Stimulated activated CD4-positive, alpha-beta T cell treated with anti-CD3 and anti-CD28 coated beads, Interleukin-4, amount 100 ng/mL, for 48 hours (primary cell): ENCODE measurements at regions not wholly inside any gene's neighbourhood (a gene's known extent, or its start where the extent isn't known, plus 50 kb on each side); places are given as distances from the start of the nearest gene placed in this dataset.

Experiments used
- DNase-seq, 2 donors: peaks; one replicate each; pipeline ENCODE4 v3.0.0-alpha.2; 2020; ENCODE audit warnings: low read depth in 2 of 2

- DNase-seq, result no peak
These were observed 113.9 kb downstream of the C5orf15 start for GRCh38 chr5:133854554-133854953.

GRCh38 chr5:133853646-133854365, 114.6 kb downstream of the C5orf15 start:
- DNase-seq, result no peak

DNA sequence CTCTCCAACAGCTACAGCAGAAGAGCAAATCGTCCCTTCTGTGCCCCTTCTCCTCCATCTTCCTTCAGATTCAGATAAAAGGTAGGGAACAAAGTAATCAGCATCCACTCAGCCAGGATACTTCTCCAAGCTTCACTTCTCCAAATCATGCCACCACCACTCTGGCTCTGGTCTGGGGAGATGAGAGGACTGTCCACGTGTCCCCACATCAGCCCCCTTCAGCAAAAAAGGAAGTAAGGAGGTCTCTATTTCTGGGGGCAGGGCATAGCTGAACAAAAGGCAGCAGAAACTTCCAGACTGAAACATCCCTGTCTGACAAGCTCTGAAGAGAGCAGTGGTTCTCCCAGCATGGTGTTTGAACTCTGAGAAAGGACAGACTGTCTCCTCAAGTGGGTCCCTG, 116.9 kb downstream of the C5orf15 start:
- DNase-seq, result no peak

GRCh38 chr5:133850811-133851210, 117.6 kb downstream of the C5orf15 start:
- DNase-seq, result no peak

GRCh38 chr5:133849116-133849515, 119.3 kb downstream of the C5orf15 start:
- DNase-seq, result no peak

DNA sequence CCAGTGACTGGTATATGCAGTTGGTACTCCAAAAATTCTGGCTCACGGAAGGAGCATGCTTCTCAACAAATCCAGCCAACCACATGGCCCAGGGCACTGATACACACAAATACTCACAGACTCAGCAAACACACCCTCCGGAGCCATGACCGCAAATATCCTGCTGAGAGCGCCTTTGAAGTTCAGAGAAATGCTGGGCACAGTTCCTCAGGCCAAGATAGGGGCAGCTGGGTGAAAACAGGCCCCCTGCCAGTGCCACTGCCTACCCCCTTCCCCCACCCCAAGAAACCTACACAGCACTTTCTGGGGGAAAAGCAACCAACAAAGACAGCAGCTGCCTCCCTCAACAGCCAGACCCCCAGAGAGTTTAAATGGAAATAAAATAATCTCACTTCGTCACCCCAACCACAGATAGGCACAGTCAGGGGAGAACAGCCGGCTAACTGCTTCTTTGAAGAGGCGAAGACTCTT, 120.0 kb downstream of the C5orf15 start:
- no peak for DNase-seq

- no peak for DNase-seq
These were observed 120.5 kb downstream of the C5orf15 start for GRCh38 chr5:133847886-133848285.

- no peak for DNase-seq
These were observed 121.1 kb downstream of the C5orf15 start for GRCh38 chr5:133847301-133847700.

GRCh38 chr5:133846478-133847226, 121.8 kb downstream of the C5orf15 start:
- no peak for DNase-seq

DNA sequence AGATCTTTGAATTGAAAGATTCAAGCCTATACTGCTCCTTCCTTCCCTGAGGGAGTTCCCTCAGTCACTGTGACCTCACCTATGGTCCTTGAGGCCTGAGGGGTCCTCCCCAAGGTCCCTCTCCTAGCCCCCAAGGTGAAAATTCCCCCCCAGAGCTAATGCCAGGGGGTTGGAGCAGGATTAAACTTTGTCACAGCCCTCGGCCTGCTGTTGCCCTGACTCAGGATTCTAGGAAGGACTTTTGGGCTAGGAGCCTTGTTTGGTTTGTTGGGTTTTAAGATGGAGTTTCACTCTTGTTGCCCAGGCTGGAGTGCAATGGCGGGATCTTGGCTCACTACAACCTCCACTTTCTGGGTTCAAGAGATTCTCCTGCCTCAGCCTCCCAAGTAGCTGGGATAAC, 123.2 kb downstream of the C5orf15 start:
- no peak for DNase-seq

DNA sequence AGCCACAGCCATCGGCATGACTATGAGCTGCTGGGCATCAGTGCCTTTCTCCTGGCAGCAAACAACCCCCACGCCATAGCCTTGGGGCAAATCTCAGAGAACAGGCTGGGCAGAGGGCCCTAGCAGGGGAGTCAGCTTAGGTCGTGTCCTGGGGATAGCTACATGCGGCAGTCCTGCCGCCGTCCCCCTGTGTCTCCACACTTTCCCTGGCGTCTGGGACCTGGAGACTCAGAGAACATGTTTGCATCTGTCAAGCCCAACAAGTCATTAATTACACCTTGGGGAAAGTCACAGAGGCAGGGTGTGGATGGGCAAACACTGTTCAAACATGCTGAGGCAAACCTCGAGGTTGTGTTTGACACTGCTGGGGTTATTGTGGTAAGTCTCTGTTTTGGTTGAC, 123.6 kb downstream of the C5orf15 start:
- DNase-seq, result no peak

DNA sequence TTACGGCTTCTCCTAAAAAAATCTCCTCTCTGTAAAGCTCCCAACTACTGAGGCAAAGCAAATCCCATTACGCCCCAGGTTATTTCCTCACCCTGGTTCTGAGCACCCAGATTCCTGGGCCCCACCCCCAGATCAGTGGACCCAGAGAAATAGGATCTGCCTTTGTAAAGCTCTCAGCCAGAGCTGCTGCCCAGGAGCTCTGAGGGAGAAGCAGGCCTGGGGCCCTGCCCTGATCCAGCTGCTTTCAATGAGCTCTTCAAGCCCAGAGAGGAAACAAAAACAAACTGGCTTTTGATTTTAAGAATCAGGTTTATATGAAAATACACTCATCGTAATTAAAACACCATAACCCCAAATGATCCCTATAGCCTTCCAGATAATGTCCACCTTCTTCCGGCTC, 124.5 kb downstream of the C5orf15 start:
- no peak for DNase-seq

GRCh38 chr5:133842846-133843611, 125.4 kb downstream of the C5orf15 start:
- DNase-seq, result no peak

- no peak for DNase-seq
These were observed 126.3 kb downstream of the C5orf15 start for GRCh38 chr5:133841831-133842750.

- no peak for DNase-seq
These were observed 128.3 kb downstream of the C5orf15 start for GRCh38 chr5:133840168-133840567.

GRCh38 chr5:133839721-133840120, 128.7 kb downstream of the C5orf15 start:
- no peak for DNase-seq

DNA sequence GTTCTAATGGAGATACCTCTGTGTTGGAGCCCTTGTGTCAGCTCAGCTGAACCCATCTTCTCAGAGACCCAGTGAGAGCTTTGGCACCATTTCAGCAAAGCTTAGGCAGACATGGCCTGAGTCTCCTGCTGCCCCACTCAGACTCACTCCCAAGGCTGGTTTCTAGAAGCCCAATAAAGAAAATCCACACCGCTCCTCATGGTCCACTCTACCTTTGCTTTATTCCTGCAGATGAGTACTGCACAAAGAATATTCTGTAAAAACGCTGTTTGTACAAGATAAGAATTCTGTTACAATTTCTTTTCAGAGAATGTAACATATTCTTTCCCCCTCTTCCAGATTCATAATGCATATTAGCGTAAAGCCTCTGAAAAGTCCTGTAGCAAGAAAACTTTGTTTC, 129.3 kb downstream of the C5orf15 start:
- no peak for DNase-seq

DNA sequence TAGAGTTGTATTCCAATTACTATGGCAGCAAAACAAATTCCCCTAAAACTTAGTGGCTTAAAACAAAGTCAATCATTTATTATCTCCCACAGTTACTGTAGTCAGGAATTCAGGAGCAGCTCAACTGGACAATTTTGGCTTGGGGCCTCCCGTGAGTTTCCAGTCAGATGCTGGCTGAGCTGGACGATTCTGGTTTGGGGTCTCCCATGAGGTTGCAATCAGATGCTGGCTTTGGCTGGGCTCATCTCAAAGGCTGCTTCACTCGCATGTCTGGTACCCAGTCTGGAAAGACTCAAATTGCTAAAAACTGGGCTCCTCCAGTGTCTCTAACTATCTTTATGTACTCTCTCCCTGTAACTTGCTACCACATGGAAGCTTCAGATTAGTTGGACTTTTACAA, 130.1 kb downstream of the C5orf15 start:
- no peak for DNase-seq

DNA sequence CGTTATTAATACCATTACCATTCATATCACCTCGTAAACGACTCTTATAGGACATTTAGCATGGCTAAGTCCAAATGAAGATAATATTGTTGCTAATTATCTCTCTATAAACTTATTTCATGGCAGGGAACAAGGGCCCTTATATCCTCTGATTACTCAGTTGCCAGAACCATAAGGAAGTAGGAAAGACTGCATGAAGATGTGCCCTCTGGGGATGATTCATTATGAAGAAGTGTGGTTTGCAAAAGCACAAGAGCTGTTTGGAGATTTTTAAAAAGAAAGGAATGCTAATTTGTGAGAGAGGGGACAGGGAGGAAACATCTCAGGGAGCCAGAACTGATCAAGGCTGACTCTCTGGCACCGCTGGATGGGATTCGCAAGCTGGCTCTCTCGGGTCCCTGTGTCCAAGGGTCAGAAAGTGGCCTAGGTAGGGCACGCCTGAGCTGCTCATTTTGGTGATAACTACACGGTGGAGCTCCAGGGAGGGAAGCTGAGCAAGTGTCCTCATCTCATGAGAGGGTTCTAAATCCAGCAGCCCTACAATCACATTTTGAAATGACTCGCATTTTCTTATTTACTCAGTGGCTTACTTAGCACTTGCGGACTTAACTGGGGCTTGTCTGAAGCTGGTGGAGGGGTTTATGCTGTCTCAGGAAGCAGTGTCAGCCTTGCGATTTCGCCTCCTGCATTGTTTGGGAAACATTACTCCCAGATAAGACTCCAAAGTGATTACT, 136.8 kb downstream of the C5orf15 start:
- no peak for DNase-seq

GRCh38 chr5:133830911-133831310, 137.5 kb downstream of the C5orf15 start:
- DNase-seq, result no peak

DNA sequence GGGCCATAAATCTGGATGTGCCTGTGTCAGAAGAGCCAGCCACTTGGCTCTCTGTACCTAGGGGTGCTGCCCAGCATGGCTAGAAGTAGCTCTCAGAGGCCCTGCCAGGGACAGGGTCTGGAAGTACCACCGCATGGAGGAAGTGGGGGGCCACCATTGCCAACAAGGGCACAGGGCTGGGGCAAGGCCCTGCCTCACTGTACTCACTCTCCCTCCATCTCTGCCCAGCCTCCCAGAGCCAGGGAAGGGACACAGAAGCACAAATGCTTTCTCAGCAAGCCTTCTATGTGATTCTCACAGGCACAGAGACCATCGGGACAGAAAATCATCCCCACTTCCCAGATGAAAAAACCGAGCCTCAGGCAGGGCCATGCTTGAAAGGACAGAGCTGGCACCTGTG, 138.1 kb downstream of the C5orf15 start:
- DNase-seq, result no peak
